H7 (cell line): ENCODE measurements at regions not wholly inside any gene's neighbourhood (a gene's known extent, or its start where the extent isn't known, plus 50 kb on each side); places are given as distances from the start of the nearest gene placed in this dataset.

Experiments
- DNase-seq: peaks from one replicate; pipeline ENCODE4 v3.0.0; 2012
- H3K27me3 ChIP-seq: 2 replicates; pipeline ENCODE4 v1.6.0; 2011; ENCODE audit warnings: mild to moderate bottlenecking, low read length; ENCODE audit not compliant: control insufficient read depth, insufficient read depth
- H3K36me3 ChIP-seq: replicated peaks from 2 replicates; pipeline ENCODE4 v1.5.1; 2011; ENCODE audit warnings: low read length; ENCODE audit not compliant: control insufficient read depth, insufficient read depth
- H3K4me3 ChIP-seq: 2 replicates; pipeline ENCODE4 v1.5.1; 2011; ENCODE audit warnings: low read depth, mild to moderate bottlenecking, control low read depth, low read length, moderate library complexity; ENCODE audit not compliant: insufficient read depth

GRCh38 chr5:112635771-112636731 lies 101.6 kb upstream of the APC start:
- H3K36me3 ChIP-seq, result no peaks in the 10 kb centered on the region
- no peak for DNase-seq
- H3K4me3 ChIP-seq, result no peak overlapping the region
- H3K27me3 ChIP-seq, result no peaks in the 10 kb centered on the region

GRCh38 chr5:112636751-112637150 lies 100.9 kb upstream of the APC start:
- Histone ChIP-seq H3K36me3 (no peaks in the 10 kb centered on the region), H3K27me3 (no peaks in the 10 kb centered on the region), H3K4me3 (no peak overlapping the region)
- no peak for DNase-seq

- Histone ChIP-seq H3K27me3 (no peaks in the 10 kb centered on the region), H3K36me3 (no peaks in the 10 kb centered on the region)
Observed at GRCh38 chr5:112637343-112637742, 100.3 kb upstream of the APC start.

GRCh38 chr5:112640546-112640945 lies 97.1 kb upstream of the APC start:
- Histone ChIP-seq H3K27me3 (no peaks in the 10 kb centered on the region), H3K4me3 (no peak overlapping the region), H3K36me3 (no peaks in the 10 kb centered on the region)
- no peak for DNase-seq

More at GRCh38 chr5:112637343-112637742, 100.3 kb upstream of the APC start:
- no peak for DNase-seq
- no peak overlapping the region for H3K4me3 ChIP-seq

GRCh38 chr5:112641515-112642110 lies 96.1 kb upstream of the APC start:
- Histone ChIP-seq H3K27me3 (no peaks in the 10 kb centered on the region), H3K4me3 (no peak overlapping the region), H3K36me3 (no peaks in the 10 kb centered on the region)
- no peak for DNase-seq

- DNase-seq, result no peak
- Histone ChIP-seq H3K27me3 (no peaks in the 10 kb centered on the region), H3K4me3 (no peak overlapping the region), H3K36me3 (no peaks in the 10 kb centered on the region)
Observed at GRCh38 chr5:112642885-112643284, 94.8 kb upstream of the APC start.

- no peaks in the 10 kb centered on the region for H3K27me3 ChIP-seq
- H3K4me3 ChIP-seq, result no peak overlapping the region
- H3K36me3 ChIP-seq, result no peaks in the 10 kb centered on the region
- DNase-seq, result no peak
Observed at GRCh38 chr5:112643339-112643971, 94.2 kb upstream of the APC start.

GRCh38 chr5:112646139-112646936 lies 91.3 kb upstream of the APC start:
- no peaks in the 10 kb centered on the region for H3K27me3 ChIP-seq
- H3K36me3 ChIP-seq, result no peaks in the 10 kb centered on the region
- H3K4me3 ChIP-seq, result no peak overlapping the region
- no peak for DNase-seq

- DNase-seq, result peak; percentile 65
- H3K27me3 ChIP-seq, result no peaks in the 10 kb centered on the region
Observed at GRCh38 chr5:112647428-112647827, 90.3 kb upstream of the APC start.

GRCh38 chr5:112648264-112648663 lies 89.4 kb upstream of the APC start:
- no peak for DNase-seq
- Histone ChIP-seq H3K4me3 (no peak overlapping the region), H3K27me3 (no peaks in the 10 kb centered on the region), H3K36me3 (no peaks in the 10 kb centered on the region)

More at GRCh38 chr5:112647428-112647827, 90.3 kb upstream of the APC start:
- Histone ChIP-seq H3K4me3 (no peak overlapping the region), H3K36me3 (no peaks in the 10 kb centered on the region)

GRCh38 chr5:112649882-112650281 lies 87.8 kb upstream of the APC start:
- Histone ChIP-seq H3K27me3 (no peaks in the 10 kb centered on the region), H3K36me3 (no peaks in the 10 kb centered on the region)

GRCh38 chr5:112653638-112654205 lies 84.0 kb upstream of the APC start:
- DNase-seq, result no peak
- no peaks in the 10 kb centered on the region for H3K36me3 ChIP-seq

More at GRCh38 chr5:112649882-112650281, 87.8 kb upstream of the APC start:
- no peak overlapping the region for H3K4me3 ChIP-seq
- no peak for DNase-seq

GRCh38 chr5:112655513-112655912 lies 82.2 kb upstream of the APC start:
- Histone ChIP-seq H3K27me3 (no peaks in the 10 kb centered on the region), H3K36me3 (no peaks in the 10 kb centered on the region), H3K4me3 (no peak overlapping the region)
- DNase-seq, result no peak

More at GRCh38 chr5:112653638-112654205, 84.0 kb upstream of the APC start:
- Histone ChIP-seq H3K4me3 (no peak overlapping the region), H3K27me3 (no peaks in the 10 kb centered on the region)

- DNase-seq, result no peak
- Histone ChIP-seq H3K36me3 (no peaks in the 10 kb centered on the region), H3K27me3 (no peaks in the 10 kb centered on the region), H3K4me3 (no peak overlapping the region)
Observed at GRCh38 chr5:112656451-112656850, 81.2 kb upstream of the APC start.
